Suprapubic skin (tissue), 4 donors: ENCODE measurements at regions not wholly inside any gene's neighbourhood (a gene's known extent, or its start where the extent isn't known, plus 50 kb on each side); places are given as distances from the start of the nearest gene placed in this dataset.

Experiments used
- CTCF ChIP-seq, 2 donors: fragments of 200-600 bp in 1 of 2; fragments of 450-650 bp in 1 of 2; sonication (generic) in 1 of 2; IDR thresholded peaks; one replicate each; pipeline ENCODE4 v1.5.1; 2016 to 2019; ENCODE audit warnings: antibody characterized with exemption in 2 of 2, mild to moderate bottlenecking in 1 of 2, moderate library complexity in 1 of 2
- POLR2A ChIP-seq, 2 donors: fragments of 450-650 bp; IDR thresholded peaks; one replicate each; pipeline ENCODE4 v1.6.1; 2017; ENCODE audit warnings: antibody characterized with exemption in 2 of 2, mild to moderate bottlenecking in 2 of 2, moderate library complexity in 2 of 2
- POLR2AphosphoS5 ChIP-seq, 3 donors: sonication (generic); formaldehyde crosslinking; IDR thresholded peaks; one replicate each; pipeline ENCODE4 v1.6.1; 2017; ENCODE audit warnings: antibody characterized with exemption in 3 of 3

- TF ChIP-seq CTCF (IDR thresholded peaks at IDR 0.05) (no peak), POLR2A (IDR thresholded peaks at IDR 0.05) (no peak), POLR2AphosphoS5 (IDR thresholded peaks at IDR 0.05) (no peak)
These were observed 470.2 kb upstream of the BTBD3 start for GRCh38 chr20:11447371-11448100.
